ENCODE measurements at regions not wholly inside any gene's neighbourhood (a gene's known extent, or its start where the extent isn't known, plus 50 kb on each side); places are given as distances from the start of the nearest gene placed in this dataset.

GRCh38 chrX:43016021-43016420 is 238.1 kb upstream of the PPP1R2C start (continued):
- TF ChIP-seq YY1 (tag by site-specific recombination; IDR thresholded peaks at IDR 0.05) (no peak), ZNF544 (tag by site-specific recombination; IDR thresholded peaks at IDR 0.05) (no peak), ZXDB (tag by site-specific recombination; IDR thresholded peaks at IDR 0.05) (no peak), ZNF48 (tag by site-specific recombination; IDR thresholded peaks at IDR 0.05) (no peak), ZNF302 (tag by site-specific recombination; IDR thresholded peaks at IDR 0.05; ENCODE audit: low read depth) (no peak), ZSCAN23 (tag by site-specific recombination; IDR thresholded peaks at IDR 0.05) (no peak)
- TF ChIP-seq, protein P1, sequence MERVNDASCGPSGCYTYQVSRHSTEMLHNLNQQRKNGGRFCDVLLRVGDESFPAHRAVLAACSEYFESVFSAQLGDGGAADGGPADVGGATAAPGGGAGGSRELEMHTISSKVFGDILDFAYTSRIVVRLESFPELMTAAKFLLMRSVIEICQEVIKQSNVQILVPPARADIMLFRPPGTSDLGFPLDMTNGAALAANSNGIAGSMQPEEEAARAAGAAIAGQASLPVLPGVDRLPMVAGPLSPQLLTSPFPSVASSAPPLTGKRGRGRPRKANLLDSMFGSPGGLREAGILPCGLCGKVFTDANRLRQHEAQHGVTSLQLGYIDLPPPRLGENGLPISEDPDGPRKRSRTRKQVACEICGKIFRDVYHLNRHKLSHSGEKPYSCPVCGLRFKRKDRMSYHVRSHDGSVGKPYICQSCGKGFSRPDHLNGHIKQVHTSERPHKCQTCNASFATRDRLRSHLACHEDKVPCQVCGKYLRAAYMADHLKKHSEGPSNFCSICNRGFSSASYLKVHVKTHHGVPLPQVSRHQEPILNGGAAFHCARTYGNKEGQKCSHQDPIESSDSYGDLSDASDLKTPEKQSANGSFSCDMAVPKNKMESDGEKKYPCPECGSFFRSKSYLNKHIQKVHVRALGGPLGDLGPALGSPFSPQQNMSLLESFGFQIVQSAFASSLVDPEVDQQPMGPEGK (tag by site-specific recombination; IDR thresholded peaks at IDR 0.05): no peak
- TF ChIP-seq, protein P2, sequence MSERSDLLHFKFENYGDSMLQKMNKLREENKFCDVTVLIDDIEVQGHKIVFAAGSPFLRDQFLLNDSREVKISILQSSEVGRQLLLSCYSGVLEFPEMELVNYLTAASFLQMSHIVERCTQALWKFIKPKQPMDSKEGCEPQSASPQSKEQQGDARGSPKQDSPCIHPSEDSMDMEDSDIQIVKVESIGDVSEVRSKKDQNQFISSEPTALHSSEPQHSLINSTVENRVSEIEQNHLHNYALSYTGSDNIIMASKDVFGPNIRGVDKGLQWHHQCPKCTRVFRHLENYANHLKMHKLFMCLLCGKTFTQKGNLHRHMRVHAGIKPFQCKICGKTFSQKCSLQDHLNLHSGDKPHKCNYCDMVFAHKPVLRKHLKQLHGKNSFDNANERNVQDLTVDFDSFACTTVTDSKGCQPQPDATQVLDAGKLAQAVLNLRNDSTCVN (tag by site-specific recombination; optimal IDR thresholded peaks at IDR 0.05): no peak

DNA sequence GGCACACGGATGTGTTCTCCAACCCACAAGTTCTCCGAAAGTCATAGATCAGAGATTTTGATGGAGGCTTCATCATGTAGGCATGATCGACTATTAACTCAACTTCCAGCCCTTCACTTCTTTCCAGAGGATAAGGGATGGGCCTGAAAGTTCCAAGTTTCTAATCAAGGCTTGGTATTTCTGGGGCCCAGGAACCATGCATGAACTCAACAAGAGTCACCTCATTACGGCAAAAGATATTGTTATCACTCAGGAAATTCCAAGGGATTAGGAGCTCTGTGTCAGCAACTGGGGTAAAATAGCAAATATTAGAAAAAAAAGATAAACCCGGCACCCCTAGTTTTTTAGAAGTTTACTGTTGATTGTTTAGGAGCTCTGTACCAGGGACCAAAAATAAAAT is 240.1 kb upstream of the PPP1R2C start:
- TF ChIP-seq ZNF404 (tag by site-specific recombination; IDR thresholded peaks at IDR 0.05) (no peak), KLF8 (tag by site-specific recombination; IDR thresholded peaks at IDR 0.05) (no peak), ZNF639 (tag by site-specific recombination; IDR thresholded peaks at IDR 0.05) (no peak), TCF7L2 (IDR thresholded peaks at IDR 0.05; ENCODE audit: borderline replicate concordance, low read depth, low read length) (no peak), ZNF16 (tag by site-specific recombination; IDR thresholded peaks at IDR 0.05; ENCODE audit: low read depth) (no peak)
- TF ChIP-seq, protein P3, sequence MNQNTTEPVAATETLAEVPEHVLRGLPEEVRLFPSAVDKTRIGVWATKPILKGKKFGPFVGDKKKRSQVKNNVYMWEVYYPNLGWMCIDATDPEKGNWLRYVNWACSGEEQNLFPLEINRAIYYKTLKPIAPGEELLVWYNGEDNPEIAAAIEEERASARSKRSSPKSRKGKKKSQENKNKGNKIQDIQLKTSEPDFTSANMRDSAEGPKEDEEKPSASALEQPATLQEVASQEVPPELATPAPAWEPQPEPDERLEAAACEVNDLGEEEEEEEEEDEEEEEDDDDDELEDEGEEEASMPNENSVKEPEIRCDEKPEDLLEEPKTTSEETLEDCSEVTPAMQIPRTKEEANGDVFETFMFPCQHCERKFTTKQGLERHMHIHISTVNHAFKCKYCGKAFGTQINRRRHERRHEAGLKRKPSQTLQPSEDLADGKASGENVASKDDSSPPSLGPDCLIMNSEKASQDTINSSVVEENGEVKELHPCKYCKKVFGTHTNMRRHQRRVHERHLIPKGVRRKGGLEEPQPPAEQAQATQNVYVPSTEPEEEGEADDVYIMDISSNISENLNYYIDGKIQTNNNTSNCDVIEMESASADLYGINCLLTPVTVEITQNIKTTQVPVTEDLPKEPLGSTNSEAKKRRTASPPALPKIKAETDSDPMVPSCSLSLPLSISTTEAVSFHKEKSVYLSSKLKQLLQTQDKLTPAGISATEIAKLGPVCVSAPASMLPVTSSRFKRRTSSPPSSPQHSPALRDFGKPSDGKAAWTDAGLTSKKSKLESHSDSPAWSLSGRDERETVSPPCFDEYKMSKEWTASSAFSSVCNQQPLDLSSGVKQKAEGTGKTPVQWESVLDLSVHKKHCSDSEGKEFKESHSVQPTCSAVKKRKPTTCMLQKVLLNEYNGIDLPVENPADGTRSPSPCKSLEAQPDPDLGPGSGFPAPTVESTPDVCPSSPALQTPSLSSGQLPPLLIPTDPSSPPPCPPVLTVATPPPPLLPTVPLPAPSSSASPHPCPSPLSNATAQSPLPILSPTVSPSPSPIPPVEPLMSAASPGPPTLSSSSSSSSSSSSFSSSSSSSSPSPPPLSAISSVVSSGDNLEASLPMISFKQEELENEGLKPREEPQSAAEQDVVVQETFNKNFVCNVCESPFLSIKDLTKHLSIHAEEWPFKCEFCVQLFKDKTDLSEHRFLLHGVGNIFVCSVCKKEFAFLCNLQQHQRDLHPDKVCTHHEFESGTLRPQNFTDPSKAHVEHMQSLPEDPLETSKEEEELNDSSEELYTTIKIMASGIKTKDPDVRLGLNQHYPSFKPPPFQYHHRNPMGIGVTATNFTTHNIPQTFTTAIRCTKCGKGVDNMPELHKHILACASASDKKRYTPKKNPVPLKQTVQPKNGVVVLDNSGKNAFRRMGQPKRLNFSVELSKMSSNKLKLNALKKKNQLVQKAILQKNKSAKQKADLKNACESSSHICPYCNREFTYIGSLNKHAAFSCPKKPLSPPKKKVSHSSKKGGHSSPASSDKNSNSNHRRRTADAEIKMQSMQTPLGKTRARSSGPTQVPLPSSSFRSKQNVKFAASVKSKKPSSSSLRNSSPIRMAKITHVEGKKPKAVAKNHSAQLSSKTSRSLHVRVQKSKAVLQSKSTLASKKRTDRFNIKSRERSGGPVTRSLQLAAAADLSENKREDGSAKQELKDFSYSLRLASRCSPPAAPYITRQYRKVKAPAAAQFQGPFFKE (tag by site-specific recombination; IDR thresholded peaks at IDR 0.05; ENCODE audit: borderline replicate concordance): no peak
- ChIA-PET POLR2A (no interaction called here), CTCF (no interaction called here)
- Histone ChIP-seq H3K36me3 (ENCODE audit: control insufficient read depth in 2 of 2, insufficient read depth in 1 of 2, low read length in 2 of 2) (no peaks in the 10 kb centered on the region), H3K9me3 (ENCODE audit: control insufficient read depth, insufficient read depth, low read depth, low read length) (no peaks in the 10 kb centered on the region), H3K4me1 (ENCODE audit: control insufficient read depth, insufficient read depth, low read length) (no peaks in the 10 kb centered on the region), H3K4me3 (ENCODE audit: low read depth, low read length) (no peak overlapping the region), H3K27ac (ENCODE audit: extremely low read depth, low read depth, low read length) (no peak overlapping the region)
